A673 (cell line): ENCODE measurements at regions not wholly inside any gene's neighbourhood (a gene's known extent, or its start where the extent isn't known, plus 50 kb on each side); places are given as distances from the start of the nearest gene placed in this dataset.

Experiments used
- BruUV-seq: library from RNA; stranded (reverse); fragments of 400-500 nt; replicated peaks from 2 replicates; lab custom pipeline; 2021; lab: Mats Ljungman, UMichigan
- CTCF ChIA-PET: fragments of 300-600 bp; sonication (Branson Sonifier 250); formaldehyde crosslinking; loops from one replicate; lab custom pipeline; 2022; ENCODE audit warnings: antibody characterized with exemption; lab: Charles Lee
- POLR2A ChIA-PET: fragments of 300-600 bp; sonication (Branson Sonifier 250); formaldehyde crosslinking; loops from one replicate; lab custom pipeline; 2022; ENCODE audit warnings: antibody characterized with exemption; ENCODE audit not compliant: low non-redundant PET; lab: Charles Lee
- DNase-seq: peaks from one replicate; pipeline ENCODE4 v3.0.0-alpha.2; 2015; ENCODE audit warnings: low spot score
- H3K27ac ChIP-seq: fragments of 200-600 bp; sonication (generic); 2 replicates; pipeline ENCODE4 v1.5.1; 2016; ENCODE audit warnings: mixed run types, low read depth, mild to moderate bottlenecking, mixed read lengths, antibody characterized with exemption, low read length; ENCODE audit not compliant: poor library complexity, severe bottlenecking
- H3K27me3 ChIP-seq: fragments of 200-600 bp; sonication (generic); replicated peaks from 2 replicates; pipeline ENCODE4 v1.6.1; 2017; ENCODE audit warnings: mixed run types, low read depth, mild to moderate bottlenecking, mixed read lengths, antibody characterized with exemption, low read length; ENCODE audit not compliant: insufficient read depth, poor library complexity
- H3K36me3 ChIP-seq: fragments of 200-600 bp; sonication (generic); 2 replicates; pipeline ENCODE4 v1.6.1; 2016; ENCODE audit warnings: mixed run types, mild to moderate bottlenecking, mixed read lengths, antibody characterized with exemption, low read length; ENCODE audit not compliant: insufficient read depth, poor library complexity, severe bottlenecking
- H3K4me1 ChIP-seq: fragments of 200-600 bp; sonication (generic); 2 replicates; pipeline ENCODE4 v1.6.1; 2017; ENCODE audit warnings: mixed run types, mild to moderate bottlenecking, mixed read lengths, antibody characterized with exemption, low read length; ENCODE audit not compliant: insufficient read depth, poor library complexity, severe bottlenecking
- H3K4me3 ChIP-seq: fragments of 200-600 bp; sonication (generic); 2 replicates; pipeline ENCODE4 v1.5.1; 2016; ENCODE audit warnings: low read depth, mixed run types, mild to moderate bottlenecking, mixed read lengths, low read length; ENCODE audit not compliant: poor library complexity, severe bottlenecking
- H3K9me3 ChIP-seq: fragments of 200-600 bp; sonication (generic); 2 replicates; pipeline ENCODE4 v1.6.1; 2016; ENCODE audit warnings: mixed run types, low read depth, mild to moderate bottlenecking, mixed read lengths, antibody characterized with exemption, low read length; ENCODE audit not compliant: poor library complexity, severe bottlenecking
- EZH2 ChIP-seq: fragments of 200-600 bp; sonication (generic); IDR thresholded peaks from 2 replicates; pipeline ENCODE4 v1.6.1; 2017; ENCODE audit warnings: borderline replicate concordance, low read depth, mild to moderate bottlenecking, mixed read lengths, antibody characterized with exemption, low read length; ENCODE audit not compliant: poor library complexity, severe bottlenecking
- intact Hi-C: fragments of 100-400 bp; cut with micrococcal nuclease; formaldehyde crosslinking; loops from one replicate; pipeline ENCODE4 v1.10.0; 2022; ENCODE audit not compliant: unreplicated experiment
- TF ChIP-seq, protein P1 (sequence below): fragments of 300-800, 200-600 bp; sonication (generic); conservative IDR thresholded peaks from 2 replicates; pipeline ENCODE4 v1.5.1; 2017; ENCODE audit warnings: low read depth, mild to moderate bottlenecking, antibody characterized with exemption, low read length, moderate library complexity, mixed read lengths

DNA sequence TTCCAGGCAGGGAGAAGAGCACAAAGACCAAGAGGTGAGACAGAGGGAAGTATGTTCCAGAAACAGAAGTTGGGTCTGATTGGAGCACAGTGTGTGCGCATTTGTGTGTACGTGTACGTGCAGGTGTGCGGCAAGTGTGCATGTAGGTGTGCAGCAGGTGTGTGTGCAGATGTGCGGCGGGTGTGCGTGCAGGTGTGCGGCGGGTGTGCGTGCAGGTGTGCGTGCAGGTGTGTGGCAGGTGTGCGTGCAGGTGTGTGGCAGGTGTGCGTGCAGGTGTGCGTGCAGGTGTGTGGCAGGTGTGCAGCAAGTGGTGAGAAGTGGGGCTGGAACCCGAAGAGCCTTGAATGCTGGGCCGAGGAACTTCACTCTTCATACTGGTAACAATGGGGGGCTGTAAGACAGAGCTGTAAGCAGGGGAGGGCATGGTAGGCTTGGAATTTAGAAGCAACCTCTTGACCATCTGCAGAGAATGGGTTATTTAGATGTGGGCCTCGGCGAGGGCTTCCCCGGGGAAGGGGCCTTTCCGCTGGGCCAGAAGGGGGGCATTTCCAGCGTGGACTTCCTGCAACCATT lies 118.0 kb upstream of the WNT4 start:
- Histone ChIP-seq H3K36me3 (no peaks in the 10 kb centered on the region), H3K27me3 (no peaks in the 10 kb centered on the region), H3K4me3 (no peak overlapping the region), H3K27ac (no peak overlapping the region), H3K9me3 (no peaks in the 10 kb centered on the region), H3K4me1 (no peaks in the 10 kb centered on the region)
- TF ChIP-seq EZH2, result no peak
- TF ChIP-seq, protein P1, sequence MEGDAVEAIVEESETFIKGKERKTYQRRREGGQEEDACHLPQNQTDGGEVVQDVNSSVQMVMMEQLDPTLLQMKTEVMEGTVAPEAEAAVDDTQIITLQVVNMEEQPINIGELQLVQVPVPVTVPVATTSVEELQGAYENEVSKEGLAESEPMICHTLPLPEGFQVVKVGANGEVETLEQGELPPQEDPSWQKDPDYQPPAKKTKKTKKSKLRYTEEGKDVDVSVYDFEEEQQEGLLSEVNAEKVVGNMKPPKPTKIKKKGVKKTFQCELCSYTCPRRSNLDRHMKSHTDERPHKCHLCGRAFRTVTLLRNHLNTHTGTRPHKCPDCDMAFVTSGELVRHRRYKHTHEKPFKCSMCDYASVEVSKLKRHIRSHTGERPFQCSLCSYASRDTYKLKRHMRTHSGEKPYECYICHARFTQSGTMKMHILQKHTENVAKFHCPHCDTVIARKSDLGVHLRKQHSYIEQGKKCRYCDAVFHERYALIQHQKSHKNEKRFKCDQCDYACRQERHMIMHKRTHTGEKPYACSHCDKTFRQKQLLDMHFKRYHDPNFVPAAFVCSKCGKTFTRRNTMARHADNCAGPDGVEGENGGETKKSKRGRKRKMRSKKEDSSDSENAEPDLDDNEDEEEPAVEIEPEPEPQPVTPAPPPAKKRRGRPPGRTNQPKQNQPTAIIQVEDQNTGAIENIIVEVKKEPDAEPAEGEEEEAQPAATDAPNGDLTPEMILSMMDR, result no peak
- no peak for DNase-seq
- BruUV-seq, result no TSS peak
- intact Hi-C loops, result no loop called here
- CTCF ChIA-PET, result no interaction called here
- POLR2A ChIA-PET, result no interaction called here

GRCh38 chr1:22261580-22261979 lies 118.7 kb upstream of the WNT4 start:
- Histone ChIP-seq H3K4me1 (no peaks in the 10 kb centered on the region), H3K27ac (no peak overlapping the region), H3K36me3 (no peaks in the 10 kb centered on the region), H3K27me3 (no peaks in the 10 kb centered on the region), H3K9me3 (no peaks in the 10 kb centered on the region), H3K4me3 (no peak overlapping the region)
- no TSS peak for BruUV-seq
- intact Hi-C loops, result no loop called here
- ChIA-PET CTCF (no interaction called here), POLR2A (no interaction called here)
- no peak for TF ChIP-seq EZH2
- TF ChIP-seq, protein P1, result no peak
- no peak for DNase-seq

- Histone ChIP-seq H3K27me3 (no peaks in the 10 kb centered on the region), H3K9me3 (no peaks in the 10 kb centered on the region), H3K4me3 (no peak overlapping the region), H3K27ac (no peak overlapping the region), H3K4me1 (no peaks in the 10 kb centered on the region), H3K36me3 (no peaks in the 10 kb centered on the region)
- TF ChIP-seq, protein P1, result no peak
- TF ChIP-seq EZH2, result no peak
- BruUV-seq, result no TSS peak
- no peak for DNase-seq
- intact Hi-C loops, result no loop called here
- ChIA-PET POLR2A (no interaction called here), CTCF (no interaction called here)
Observed at GRCh38 chr1:22262583-22262982, 119.7 kb upstream of the WNT4 start.
